Astrocyte (in vitro differentiated cells and primary cell): ENCODE measurements at regions not wholly inside any gene's neighbourhood (a gene's known extent, or its start where the extent isn't known, plus 50 kb on each side); places are given as distances from the start of the nearest gene placed in this dataset.
A peak's percentile ranks its signal among the peaks of the same experiment; 100 is the strongest.

Experiments
- DNase-seq: peaks from one replicate; pipeline ENCODE4 v3.0.0-alpha.2; 2010; ENCODE audit warnings: low read depth
- FAIRE-seq: peaks from 2 replicates; lab custom pipeline; 2011; peaks lifted over from hg19 to GRCh38; lab: Jason Lieb, UNC
- H2AFZ ChIP-seq: 2 replicates; pipeline ENCODE4 v1.6.0; 2012; ENCODE audit warnings: low read depth, low read length, inconsistent platforms
- H3K27ac ChIP-seq: 2 replicates; pipeline ENCODE4 v1.5.1; 2011; ENCODE audit warnings: low read depth, low read length, inconsistent platforms
- H3K27me3 ChIP-seq: 2 replicates; pipeline ENCODE4 v1.6.0; 2011; ENCODE audit warnings: low read length, inconsistent platforms; ENCODE audit not compliant: insufficient read depth
- H3K36me3 ChIP-seq: 2 replicates; pipeline ENCODE4 v1.5.1; 2011; ENCODE audit warnings: low read length, inconsistent platforms; ENCODE audit not compliant: insufficient read depth
- H3K4me1 ChIP-seq: 2 replicates; pipeline ENCODE4 v1.5.1; 2011; ENCODE audit warnings: low read length, inconsistent platforms; ENCODE audit not compliant: insufficient read depth
- H3K4me2 ChIP-seq: 2 replicates; pipeline ENCODE4 v1.6.0; 2012; ENCODE audit warnings: low read length, inconsistent platforms
- H3K4me3 ChIP-seq: 2 replicates; pipeline ENCODE4 v1.5.1; 2011; ENCODE audit warnings: low read depth, mild to moderate bottlenecking, low read length, inconsistent platforms; ENCODE audit not compliant: insufficient read depth
- H3K79me2 ChIP-seq: 2 replicates; pipeline ENCODE4 v1.6.0; 2012; ENCODE audit warnings: mild to moderate bottlenecking, low read length, inconsistent platforms; ENCODE audit not compliant: insufficient read depth
- H3K9ac ChIP-seq: 2 replicates; pipeline ENCODE4 v1.6.0; 2012; ENCODE audit warnings: mild to moderate bottlenecking, low read length, inconsistent platforms
- H3K9me3 ChIP-seq: 2 replicates; pipeline ENCODE4 v1.5.1; 2012; ENCODE audit warnings: low read depth, mild to moderate bottlenecking, low read length, inconsistent platforms; ENCODE audit not compliant: insufficient read depth
- H4K20me1 ChIP-seq: 2 replicates; pipeline ENCODE4 v1.6.0; 2012; ENCODE audit warnings: low read length, inconsistent platforms; ENCODE audit not compliant: insufficient read depth
- H3K27ac Mint-ChIP-seq: one replicate; pipeline ENCODE4 v1.8.0; 2021; ENCODE audit warnings: mild to moderate bottlenecking, mixed read lengths; ENCODE audit not compliant: unreplicated experiment
- H3K27me3 Mint-ChIP-seq: one replicate; pipeline ENCODE4 v1.8.0; 2021; ENCODE audit warnings: low read depth, mixed read lengths; ENCODE audit not compliant: unreplicated experiment
- H3K36me3 Mint-ChIP-seq: one replicate; pipeline ENCODE4 v1.8.0; 2021; ENCODE audit warnings: low read depth, mixed read lengths; ENCODE audit not compliant: unreplicated experiment
- H3K4me1 Mint-ChIP-seq: one replicate; pipeline ENCODE4 v1.8.0; 2021; ENCODE audit warnings: low read depth, mixed read lengths; ENCODE audit not compliant: unreplicated experiment
- H3K4me3 Mint-ChIP-seq: one replicate; pipeline ENCODE4 v1.8.0; 2021; ENCODE audit warnings: mild to moderate bottlenecking, moderate library complexity, mixed read lengths; ENCODE audit not compliant: unreplicated experiment
- H3K9me3 Mint-ChIP-seq: one replicate; pipeline ENCODE4 v1.8.0; 2021; ENCODE audit warnings: mild to moderate bottlenecking, mixed read lengths; ENCODE audit not compliant: unreplicated experiment
- EZH2 ChIP-seq: IDR thresholded peaks from 2 replicates; pipeline ENCODE4 v1.6.1; 2012; ENCODE audit warnings: mild to moderate bottlenecking, low read length, inconsistent platforms; ENCODE audit not compliant: insufficient read depth
- TF ChIP-seq, protein P1 (sequence below): IDR thresholded peaks from 2 replicates; pipeline ENCODE4 v1.5.1; 2011; ENCODE audit warnings: low read depth, mild to moderate bottlenecking, inconsistent platforms, low read length, moderate library complexity; ENCODE audit not compliant: insufficient read depth

- Histone ChIP-seq H3K27me3 (no peaks in the 10 kb centered on the region), H3K27ac (no peak overlapping the region), H3K36me3 (no peaks in the 10 kb centered on the region), H2AFZ (no peak overlapping the region), H3K4me1 (no peaks in the 10 kb centered on the region), H3K79me2 (no peaks in the 10 kb centered on the region), H3K9me3 (no peaks in the 10 kb centered on the region), H3K4me3 (no peak overlapping the region), H4K20me1 (no peaks in the 10 kb centered on the region), H3K4me2 (peak overlapping the region; percentile 7), H3K9ac (no peak overlapping the region)
- Mint-ChIP-seq H3K27ac (no peak overlapping the region), H3K4me3 (no peak overlapping the region), H3K4me1 (peaks cover 4% of the 10 kb centered on the region), H3K9me3 (no peaks in the 10 kb centered on the region), H3K36me3 (no peaks in the 10 kb centered on the region), H3K27me3 (no peaks in the 10 kb centered on the region)
- DNase-seq = peak; percentile 54
- TF ChIP-seq, protein P1, sequence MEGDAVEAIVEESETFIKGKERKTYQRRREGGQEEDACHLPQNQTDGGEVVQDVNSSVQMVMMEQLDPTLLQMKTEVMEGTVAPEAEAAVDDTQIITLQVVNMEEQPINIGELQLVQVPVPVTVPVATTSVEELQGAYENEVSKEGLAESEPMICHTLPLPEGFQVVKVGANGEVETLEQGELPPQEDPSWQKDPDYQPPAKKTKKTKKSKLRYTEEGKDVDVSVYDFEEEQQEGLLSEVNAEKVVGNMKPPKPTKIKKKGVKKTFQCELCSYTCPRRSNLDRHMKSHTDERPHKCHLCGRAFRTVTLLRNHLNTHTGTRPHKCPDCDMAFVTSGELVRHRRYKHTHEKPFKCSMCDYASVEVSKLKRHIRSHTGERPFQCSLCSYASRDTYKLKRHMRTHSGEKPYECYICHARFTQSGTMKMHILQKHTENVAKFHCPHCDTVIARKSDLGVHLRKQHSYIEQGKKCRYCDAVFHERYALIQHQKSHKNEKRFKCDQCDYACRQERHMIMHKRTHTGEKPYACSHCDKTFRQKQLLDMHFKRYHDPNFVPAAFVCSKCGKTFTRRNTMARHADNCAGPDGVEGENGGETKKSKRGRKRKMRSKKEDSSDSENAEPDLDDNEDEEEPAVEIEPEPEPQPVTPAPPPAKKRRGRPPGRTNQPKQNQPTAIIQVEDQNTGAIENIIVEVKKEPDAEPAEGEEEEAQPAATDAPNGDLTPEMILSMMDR = no peak
- no peak for TF ChIP-seq EZH2
- FAIRE-seq = peak; percentile 73
These were observed 596.0 kb downstream of the SLC16A7 start for GRCh38 chr12:60191676-60192359.

- Mint-ChIP-seq H3K9me3 (no peaks in the 10 kb centered on the region), H3K4me3 (no peak overlapping the region), H3K4me1 (peaks cover 4% of the 10 kb centered on the region), H3K27ac (peak overlapping the region; percentile 23), H3K36me3 (no peaks in the 10 kb centered on the region), H3K27me3 (no peaks in the 10 kb centered on the region)
- H3K4me2 ChIP-seq = no peak overlapping the region
- TF ChIP-seq, protein P1 = no peak
- no peak for TF ChIP-seq EZH2
- H3K4me3 ChIP-seq = no peak overlapping the region
- H3K36me3 ChIP-seq = no peaks in the 10 kb centered on the region
- no peaks in the 10 kb centered on the region for H3K27me3 ChIP-seq
- no peaks in the 10 kb centered on the region for H3K9me3 ChIP-seq
- no peaks in the 10 kb centered on the region for H3K4me1 ChIP-seq
- no peak overlapping the region for H3K27ac ChIP-seq
- DNase-seq = peak; percentile 27
- H3K79me2 ChIP-seq = no peaks in the 10 kb centered on the region
- H3K9ac ChIP-seq = no peak overlapping the region
- no peak for FAIRE-seq
- H2AFZ ChIP-seq = no peak overlapping the region
- no peaks in the 10 kb centered on the region for H4K20me1 ChIP-seq
These were observed 598.8 kb downstream of the SLC16A7 start for GRCh38 chr12:60194678-60195077.

DNA sequence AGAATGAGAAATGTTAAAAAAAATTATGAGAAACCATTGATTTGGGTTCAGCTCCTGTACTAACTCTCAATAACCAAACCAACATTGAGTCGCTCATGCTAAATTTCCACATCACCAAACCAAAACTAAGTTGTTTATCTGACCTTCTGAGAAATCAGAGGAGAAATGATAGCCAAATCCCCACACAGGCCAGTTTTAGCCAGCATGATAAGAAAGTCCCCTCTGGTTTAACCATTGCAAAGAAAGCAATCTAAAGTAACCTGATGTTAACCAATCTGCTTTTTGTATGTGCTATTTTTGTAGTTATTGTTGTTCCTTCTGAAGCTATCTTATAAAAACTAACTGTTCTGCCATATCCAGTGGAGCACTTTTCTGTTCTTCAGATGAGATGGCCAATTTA lies 599.7 kb downstream of the SLC16A7 start:
- no peaks in the 10 kb centered on the region for H3K9me3 Mint-ChIP-seq
- Histone ChIP-seq H3K9ac (no peak overlapping the region), H3K4me3 (no peak overlapping the region), H3K36me3 (no peaks in the 10 kb centered on the region), H4K20me1 (no peaks in the 10 kb centered on the region), H3K27ac (no peak overlapping the region), H3K4me2 (no peak overlapping the region), H2AFZ (no peak overlapping the region), H3K4me1 (no peaks in the 10 kb centered on the region), H3K9me3 (no peaks in the 10 kb centered on the region), H3K27me3 (no peaks in the 10 kb centered on the region), H3K79me2 (no peaks in the 10 kb centered on the region)
- H3K4me3 Mint-ChIP-seq = no peak overlapping the region
- TF ChIP-seq, protein P1 = no peak
- no peak for TF ChIP-seq EZH2
- DNase-seq (no peak), FAIRE-seq (no peak)
- no peak overlapping the region for H3K27ac Mint-ChIP-seq
- no peaks in the 10 kb centered on the region for H3K27me3 Mint-ChIP-seq
- H3K4me1 Mint-ChIP-seq = peaks cover 4% of the 10 kb centered on the region
- no peaks in the 10 kb centered on the region for H3K36me3 Mint-ChIP-seq
